NCI-H226 (cell line): ENCODE measurements at regions not wholly inside any gene's neighbourhood (a gene's known extent, or its start where the extent isn't known, plus 50 kb on each side); places are given as distances from the start of the nearest gene placed in this dataset.

ENCODE experiments used
- DNase-seq: peaks from one replicate; pipeline ENCODE4 v3.0.0-alpha.2; 2015

GRCh38 chr16:16798504-16798903 lies 419.6 kb downstream of the NPIPA7 start:
- DNase-seq, result no peak

- no peak for DNase-seq
These were observed 426.9 kb downstream of the NPIPA7 start for GRCh38 chr16:16805809-16806208.

- no peak for DNase-seq
These were observed 436.7 kb downstream of the NPIPA7 start for GRCh38 chr16:16815641-16816040.

- DNase-seq, result no peak
These were observed 438.3 kb downstream of the NPIPA7 start for GRCh38 chr16:16817196-16817595.

GRCh38 chr16:16821261-16821660 lies 442.3 kb downstream of the NPIPA7 start:
- DNase-seq, result no peak

GRCh38 chr16:16828913-16829398 lies 450.0 kb downstream of the NPIPA7 start:
- DNase-seq, result no peak

- DNase-seq, result no peak
These were observed 451.5 kb downstream of the NPIPA7 start for GRCh38 chr16:16830401-16830800.

GRCh38 chr16:16830973-16831372 lies 452.0 kb downstream of the NPIPA7 start:
- DNase-seq, result no peak

GRCh38 chr16:16833165-16833564 lies 454.2 kb downstream of the NPIPA7 start:
- no peak for DNase-seq

- DNase-seq, result no peak
These were observed 471.3 kb downstream of the NPIPA7 start for GRCh38 chr16:16850274-16850673.

GRCh38 chr16:16857012-16857411 lies 478.1 kb downstream of the NPIPA7 start:
- DNase-seq, result no peak

- DNase-seq, result no peak
These were observed 478.8 kb downstream of the NPIPA7 start for GRCh38 chr16:16857603-16858283.

GRCh38 chr16:16861546-16861945 lies 482.6 kb downstream of the NPIPA7 start:
- peak; percentile 5 for DNase-seq

GRCh38 chr16:16863672-16864071 lies 484.7 kb downstream of the NPIPA7 start:
- no peak for DNase-seq

- DNase-seq, result no peak
These were observed 485.6 kb downstream of the NPIPA7 start for GRCh38 chr16:16864536-16864935.

- DNase-seq, result no peak
These were observed 486.4 kb downstream of the NPIPA7 start for GRCh38 chr16:16865374-16865773.

GRCh38 chr16:16867973-16868372 lies 489.0 kb downstream of the NPIPA7 start:
- no peak for DNase-seq

GRCh38 chr16:16868727-16869126 lies 489.8 kb downstream of the NPIPA7 start:
- DNase-seq, result no peak

- no peak for DNase-seq
These were observed 490.8 kb downstream of the NPIPA7 start for GRCh38 chr16:16869746-16870145.

GRCh38 chr16:16871196-16871595 lies 492.3 kb downstream of the NPIPA7 start:
- no peak for DNase-seq

GRCh38 chr16:16877061-16877460 lies 498.1 kb downstream of the NPIPA7 start:
- no peak for DNase-seq

GRCh38 chr16:16879567-16880251 lies 500.8 kb downstream of the NPIPA7 start:
- no peak for DNase-seq

- no peak for DNase-seq
These were observed 502.9 kb downstream of the NPIPA7 start for GRCh38 chr16:16881814-16882213.

- DNase-seq, result no peak
These were observed 503.8 kb downstream of the NPIPA7 start for GRCh38 chr16:16882766-16883165.

- no peak for DNase-seq
These were observed 505.5 kb downstream of the NPIPA7 start for GRCh38 chr16:16884451-16884850.
